GM12865 (cell line): ENCODE measurements at regions not wholly inside any gene's neighbourhood (a gene's known extent, or its start where the extent isn't known, plus 50 kb on each side); places are given as distances from the start of the nearest gene placed in this dataset.

Experiments
- DNase-seq: peaks from one replicate; pipeline ENCODE4 v3.0.0; 2010; ENCODE audit warnings: low read depth
- H3K4me3 ChIP-seq: 2 replicates; pipeline ENCODE4 v1.5.1; 2011; ENCODE audit warnings: mild to moderate bottlenecking, low read depth, low read length, control low read depth
- TF ChIP-seq, protein P1 (sequence below): IDR thresholded peaks from 2 replicates; pipeline ENCODE4 v1.5.1; 2011; ENCODE audit warnings: low read length, control low read depth, low read depth, inconsistent platforms; ENCODE audit not compliant: insufficient read depth; ENCODE audit errors: missing control alignments

DNA sequence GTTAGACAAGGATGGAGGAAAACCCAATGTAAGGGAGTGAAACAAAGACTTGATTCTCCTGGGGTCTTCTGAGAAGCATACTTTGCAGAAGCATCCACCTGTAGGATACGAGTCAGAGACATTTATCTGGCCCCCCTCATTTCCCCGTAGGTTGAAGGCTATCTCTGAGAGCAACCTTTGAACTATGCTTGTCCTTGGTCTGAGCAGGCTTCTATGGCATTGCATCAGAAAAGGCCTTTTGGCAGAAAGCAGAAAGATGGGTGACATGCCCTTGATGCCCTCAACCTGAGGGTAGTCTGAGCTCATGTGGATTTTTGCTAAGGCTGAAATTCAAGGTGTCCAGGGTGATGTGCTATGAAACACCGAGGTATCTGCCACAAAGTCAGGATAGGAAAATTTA is 131.6 kb upstream of the SGO1 start:
- DNase-seq: no peak
- TF ChIP-seq, protein P1, sequence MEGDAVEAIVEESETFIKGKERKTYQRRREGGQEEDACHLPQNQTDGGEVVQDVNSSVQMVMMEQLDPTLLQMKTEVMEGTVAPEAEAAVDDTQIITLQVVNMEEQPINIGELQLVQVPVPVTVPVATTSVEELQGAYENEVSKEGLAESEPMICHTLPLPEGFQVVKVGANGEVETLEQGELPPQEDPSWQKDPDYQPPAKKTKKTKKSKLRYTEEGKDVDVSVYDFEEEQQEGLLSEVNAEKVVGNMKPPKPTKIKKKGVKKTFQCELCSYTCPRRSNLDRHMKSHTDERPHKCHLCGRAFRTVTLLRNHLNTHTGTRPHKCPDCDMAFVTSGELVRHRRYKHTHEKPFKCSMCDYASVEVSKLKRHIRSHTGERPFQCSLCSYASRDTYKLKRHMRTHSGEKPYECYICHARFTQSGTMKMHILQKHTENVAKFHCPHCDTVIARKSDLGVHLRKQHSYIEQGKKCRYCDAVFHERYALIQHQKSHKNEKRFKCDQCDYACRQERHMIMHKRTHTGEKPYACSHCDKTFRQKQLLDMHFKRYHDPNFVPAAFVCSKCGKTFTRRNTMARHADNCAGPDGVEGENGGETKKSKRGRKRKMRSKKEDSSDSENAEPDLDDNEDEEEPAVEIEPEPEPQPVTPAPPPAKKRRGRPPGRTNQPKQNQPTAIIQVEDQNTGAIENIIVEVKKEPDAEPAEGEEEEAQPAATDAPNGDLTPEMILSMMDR: no peak
- no peak overlapping the region for H3K4me3 ChIP-seq

DNA sequence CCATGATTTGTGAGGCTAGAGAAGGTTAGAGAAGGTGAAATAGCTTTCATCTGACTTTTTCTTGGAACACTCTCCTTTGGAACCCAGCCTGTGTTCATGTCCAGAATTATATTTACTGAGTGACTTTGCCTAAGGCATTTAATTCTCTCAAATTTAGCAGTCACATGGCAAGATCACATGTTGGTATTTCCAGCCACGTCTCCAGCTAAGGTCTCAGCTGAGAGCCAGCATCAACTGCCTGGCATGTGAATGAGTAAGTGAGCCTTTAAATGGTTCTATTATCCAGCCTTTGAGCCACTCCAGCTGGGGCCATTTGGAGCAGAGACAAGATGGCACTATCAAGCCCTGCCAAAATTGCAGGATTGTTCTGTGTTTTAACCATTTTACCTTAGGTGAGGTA is 130.2 kb upstream of the SGO1 start:
- H3K4me3 ChIP-seq: no peak overlapping the region
- TF ChIP-seq, protein P1: no peak
- no peak for DNase-seq

- DNase-seq: no peak
- TF ChIP-seq, protein P1: no peak
- no peak overlapping the region for H3K4me3 ChIP-seq
Observed at GRCh38 chr3:20310629-20311028, 124.6 kb upstream of the SGO1 start.

- H3K4me3 ChIP-seq: no peak overlapping the region
- DNase-seq: no peak
- TF ChIP-seq, protein P1: no peak
Observed at GRCh38 chr3:20307383-20307782, 121.4 kb upstream of the SGO1 start.

DNA sequence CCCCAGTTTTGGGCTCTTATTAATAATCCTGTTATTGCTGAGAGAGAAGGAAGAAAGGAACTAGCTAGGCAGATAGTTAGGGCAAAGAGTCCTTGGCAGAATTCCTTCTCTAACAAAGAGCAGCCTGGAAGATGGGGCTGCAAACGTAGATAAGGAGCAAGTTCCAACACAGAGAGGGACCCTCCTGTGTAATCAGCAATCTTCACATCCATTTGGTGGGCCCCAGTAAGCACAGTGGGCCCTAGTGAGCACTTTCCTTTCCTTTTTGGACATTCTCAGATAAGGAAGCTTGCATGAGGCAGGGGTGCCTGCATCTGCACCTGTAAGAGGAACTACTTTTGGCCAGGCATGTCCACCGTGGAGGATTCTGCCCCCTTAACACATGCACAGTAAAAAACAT is 119.6 kb upstream of the SGO1 start:
- no peak overlapping the region for H3K4me3 ChIP-seq
- TF ChIP-seq, protein P1: no peak
- no peak for DNase-seq

GRCh38 chr3:20302766-20303165 is 116.8 kb upstream of the SGO1 start:
- DNase-seq: no peak
- TF ChIP-seq, protein P1: no peak
- H3K4me3 ChIP-seq: no peak overlapping the region

- H3K4me3 ChIP-seq: no peak overlapping the region
- TF ChIP-seq, protein P1: no peak
- DNase-seq: no peak
Observed at GRCh38 chr3:20288050-20288449, 102.0 kb upstream of the SGO1 start.
